MM.1S (cell line): ENCODE measurements at regions not wholly inside any gene's neighbourhood (a gene's known extent, or its start where the extent isn't known, plus 50 kb on each side); places are given as distances from the start of the nearest gene placed in this dataset.

Experiments used
- EZH2 ChIP-seq: fragments of 300-600 bp; sonication (generic); optimal IDR thresholded peaks from 2 replicates; pipeline ENCODE3; 2017; ENCODE audit warnings: low read depth, mild to moderate bottlenecking, antibody characterized with exemption, low read length, mixed read lengths
- EZH2phosphoT487 ChIP-seq: fragments of 300-600 bp; sonication (generic); IDR thresholded peaks from 2 replicates; pipeline ENCODE4 v1.6.1; 2018; ENCODE audit warnings: antibody characterized with exemption, low read length
- TF ChIP-seq, protein P1 (sequence below): fragments of 300-600 bp; sonication (generic); IDR thresholded peaks from 2 replicates; pipeline ENCODE4 v1.5.1; 2016; ENCODE audit warnings: antibody characterized with exemption, low read length, mixed read lengths

DNA sequence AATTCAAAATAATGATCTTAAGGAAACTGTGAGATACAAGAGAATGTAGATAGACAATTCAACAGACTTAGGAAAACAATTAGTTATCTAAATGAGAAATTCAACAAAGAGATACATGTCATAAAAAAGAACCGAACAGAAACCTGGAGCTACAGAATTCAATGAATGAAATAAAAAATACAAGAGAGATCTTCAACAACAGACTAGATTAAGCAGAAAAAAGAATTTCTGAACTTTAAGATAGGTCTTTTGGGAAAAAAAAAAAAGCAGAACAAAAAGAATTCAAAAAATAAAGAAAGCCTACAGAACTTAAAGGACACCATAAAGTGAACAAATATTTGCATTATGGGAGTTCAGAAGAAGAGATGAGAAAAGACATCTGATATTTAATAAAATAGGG lies 129.1 kb upstream of the FOXK1 start:
- TF ChIP-seq EZH2: no peak
- TF ChIP-seq, protein P1, sequence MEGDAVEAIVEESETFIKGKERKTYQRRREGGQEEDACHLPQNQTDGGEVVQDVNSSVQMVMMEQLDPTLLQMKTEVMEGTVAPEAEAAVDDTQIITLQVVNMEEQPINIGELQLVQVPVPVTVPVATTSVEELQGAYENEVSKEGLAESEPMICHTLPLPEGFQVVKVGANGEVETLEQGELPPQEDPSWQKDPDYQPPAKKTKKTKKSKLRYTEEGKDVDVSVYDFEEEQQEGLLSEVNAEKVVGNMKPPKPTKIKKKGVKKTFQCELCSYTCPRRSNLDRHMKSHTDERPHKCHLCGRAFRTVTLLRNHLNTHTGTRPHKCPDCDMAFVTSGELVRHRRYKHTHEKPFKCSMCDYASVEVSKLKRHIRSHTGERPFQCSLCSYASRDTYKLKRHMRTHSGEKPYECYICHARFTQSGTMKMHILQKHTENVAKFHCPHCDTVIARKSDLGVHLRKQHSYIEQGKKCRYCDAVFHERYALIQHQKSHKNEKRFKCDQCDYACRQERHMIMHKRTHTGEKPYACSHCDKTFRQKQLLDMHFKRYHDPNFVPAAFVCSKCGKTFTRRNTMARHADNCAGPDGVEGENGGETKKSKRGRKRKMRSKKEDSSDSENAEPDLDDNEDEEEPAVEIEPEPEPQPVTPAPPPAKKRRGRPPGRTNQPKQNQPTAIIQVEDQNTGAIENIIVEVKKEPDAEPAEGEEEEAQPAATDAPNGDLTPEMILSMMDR: no peak
- no peak for TF ChIP-seq EZH2phosphoT487
